ENCODE measurements at regions not wholly inside any gene's neighbourhood (a gene's known extent, or its start where the extent isn't known, plus 50 kb on each side); places are given as distances from the start of the nearest gene placed in this dataset.

DNA sequence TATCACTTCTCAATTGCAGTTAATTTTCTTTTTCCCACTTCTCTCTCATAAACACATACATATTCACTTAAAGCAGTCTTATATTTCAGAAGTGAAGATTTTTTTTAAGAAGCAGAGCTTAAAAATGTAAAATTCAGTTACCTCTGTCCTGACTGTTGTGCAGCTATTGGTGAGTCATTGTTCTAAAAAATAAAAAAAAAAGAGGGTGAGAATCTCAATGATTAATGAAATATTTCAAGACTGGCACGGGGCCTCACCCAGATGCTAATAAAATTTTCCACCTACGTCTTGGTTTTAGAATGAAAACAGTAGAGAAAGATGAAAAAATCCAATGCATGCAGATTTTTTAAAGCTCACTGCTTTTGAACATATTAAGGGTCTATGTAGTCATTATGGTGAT lies 67.7 kb downstream of the RDH14 start:
- TF ChIP-seq, protein P1, sequence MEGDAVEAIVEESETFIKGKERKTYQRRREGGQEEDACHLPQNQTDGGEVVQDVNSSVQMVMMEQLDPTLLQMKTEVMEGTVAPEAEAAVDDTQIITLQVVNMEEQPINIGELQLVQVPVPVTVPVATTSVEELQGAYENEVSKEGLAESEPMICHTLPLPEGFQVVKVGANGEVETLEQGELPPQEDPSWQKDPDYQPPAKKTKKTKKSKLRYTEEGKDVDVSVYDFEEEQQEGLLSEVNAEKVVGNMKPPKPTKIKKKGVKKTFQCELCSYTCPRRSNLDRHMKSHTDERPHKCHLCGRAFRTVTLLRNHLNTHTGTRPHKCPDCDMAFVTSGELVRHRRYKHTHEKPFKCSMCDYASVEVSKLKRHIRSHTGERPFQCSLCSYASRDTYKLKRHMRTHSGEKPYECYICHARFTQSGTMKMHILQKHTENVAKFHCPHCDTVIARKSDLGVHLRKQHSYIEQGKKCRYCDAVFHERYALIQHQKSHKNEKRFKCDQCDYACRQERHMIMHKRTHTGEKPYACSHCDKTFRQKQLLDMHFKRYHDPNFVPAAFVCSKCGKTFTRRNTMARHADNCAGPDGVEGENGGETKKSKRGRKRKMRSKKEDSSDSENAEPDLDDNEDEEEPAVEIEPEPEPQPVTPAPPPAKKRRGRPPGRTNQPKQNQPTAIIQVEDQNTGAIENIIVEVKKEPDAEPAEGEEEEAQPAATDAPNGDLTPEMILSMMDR (conservative IDR thresholded peaks at IDR 0.05): no peak
- no peak for TF ChIP-seq EZH2 (IDR thresholded peaks at IDR 0.05; ENCODE audit: low read depth)

Measured in PC-9 (cell line).